Right lobe of liver (tissue), 6 donors: ENCODE measurements at regions not wholly inside any gene's neighbourhood (a gene's known extent, or its start where the extent isn't known, plus 50 kb on each side); places are given as distances from the start of the nearest gene placed in this dataset.

Source experiments
- ATAC-seq, 4 donors: fragments of 200-7000 bp; cut with Tn5 transposase; one replicate each; pipeline ENCODE4 v1.9.1; 2020; ENCODE audit warnings: mild to moderate bottlenecking in 4 of 4, moderate library complexity in 4 of 4
- DNase-seq, 3 donors: peaks; one replicate each; pipeline ENCODE4 v3.0.0-alpha.2; 2020
- H3K27ac ChIP-seq, 3 donors: fragments of 200-600 bp; one replicate each; pipeline ENCODE4 v1.8.0; 2022
- H3K27me3 ChIP-seq, 2 donors: fragments of 200-600 bp; one replicate each; pipeline ENCODE4 v1.8.0; 2022
- H3K36me3 ChIP-seq, 4 donors: fragments of 200-600 bp; sonication (generic) in 1 of 4; one replicate each; pipeline versions ENCODE4 v1.5.1 to v1.8.0; 2017 to 2022; ENCODE audit warnings: control low read depth in 1 of 4
- H3K4me1 ChIP-seq, 4 donors: fragments of 200-600 bp; sonication (generic) in 1 of 4; one replicate each; pipeline versions ENCODE4 v1.5.1 to v1.8.0; 2017 to 2022; ENCODE audit warnings: control low read depth in 1 of 4
- H3K4me3 ChIP-seq, 3 donors: fragments of 200-600 bp; one replicate each; pipeline ENCODE4 v1.8.0; 2022
- H3K9me3 ChIP-seq, 4 donors: fragments of 200-600 bp; sonication (generic) in 1 of 4; one replicate each; pipeline versions ENCODE4 v1.5.1 to v1.8.0; 2017 to 2022; ENCODE audit warnings: control low read depth in 1 of 4
- CTCF ChIP-seq, 4 donors: fragments of 200-600 bp in 3 of 4; fragments of 450-650 bp in 1 of 4; IDR thresholded peaks; one replicate each; pipeline versions ENCODE4 v1.5.1 to v1.8.0; 2016 to 2022; ENCODE audit warnings: antibody characterized with exemption in 4 of 4, mild to moderate bottlenecking in 2 of 4
- POLR2A ChIP-seq: fragments of 450-650 bp; IDR thresholded peaks from one replicate; pipeline ENCODE4 v1.6.1; 2017; ENCODE audit warnings: antibody characterized with exemption, mild to moderate bottlenecking
- WGBS: methylation state at CpG from one replicate; pipeline ENCODE4 v1.1.6; 2018; ENCODE audit warnings: low coverage, low lambda C conversion rate; ENCODE audit not compliant: insufficient coverage; ENCODE audit errors: missing lambda C conversion rate; 5-methylcytosine and 5-hydroxymethylcytosine counted together
- intact Hi-C, 2 donors: fragments of 100-400 bp; cut with DNase I; formaldehyde crosslinking; loops; one replicate each; pipeline versions ENCODE4 v1.11.2 to v1.14.1; 2022
- donor health status: DM: no; HTN: yes; CAD: no.
- donor health status: DM: no; HTN: no; CAD: no.
- donor health status: DM: no; HTN: no; CAD: no.
- donor health status: DM: no; HTN: yes; CAD: no.
- donor health status: DM: no; HTN: yes; CAD: no.

- 98% methylated on average over 5 of the region's 7 CpGs for WGBS
- H3K4me1 ChIP-seq = no peaks in the 10 kb centered on the region
- intact Hi-C loops = no loop called here
These were observed 270.5 kb upstream of the CADM1 start for GRCh38 chr11:115774756-115775155.

GRCh38 chr11:115769891-115770290 is 265.7 kb upstream of the CADM1 start:
- WGBS = 74% methylated on average over 3 of the region's 3 CpGs
- no peaks in the 10 kb centered on the region for H3K27me3 ChIP-seq
- H3K36me3 ChIP-seq = no peaks in the 10 kb centered on the region
- intact Hi-C loops = no loop called here
- no peak overlapping the region for H3K4me3 ChIP-seq
- no peak overlapping the region for H3K27ac ChIP-seq
- H3K4me1 ChIP-seq = no peaks in the 10 kb centered on the region
- ATAC-seq (no peak), DNase-seq (no peak)
- H3K9me3 ChIP-seq = no peaks in the 10 kb centered on the region
- no peak for TF ChIP-seq POLR2A
- TF ChIP-seq CTCF (IDR thresholded peaks at IDR 0.05) = no peak

More at GRCh38 chr11:115774756-115775155, 270.5 kb upstream of the CADM1 start:
- H3K4me3 ChIP-seq = no peak overlapping the region
- no peaks in the 10 kb centered on the region for H3K27me3 ChIP-seq
- no peak for ATAC-seq
- no peak for TF ChIP-seq POLR2A
- TF ChIP-seq CTCF (IDR thresholded peaks at IDR 0.05) = no peak
- no peaks in the 10 kb centered on the region for H3K36me3 ChIP-seq
- H3K27ac ChIP-seq = no peak overlapping the region
- H3K9me3 ChIP-seq = no peaks in the 10 kb centered on the region
- DNase-seq = no peak

GRCh38 chr11:115767883-115768282 is 263.7 kb upstream of the CADM1 start:
- Histone ChIP-seq H3K4me3 (no peak overlapping the region), H3K9me3 (no peaks in the 10 kb centered on the region), H3K27ac (no peak overlapping the region), H3K36me3 (no peaks in the 10 kb centered on the region), H3K4me1 (no peaks in the 10 kb centered on the region), H3K27me3 (no peaks in the 10 kb centered on the region)
- 71% methylated on average over 3 of the region's 3 CpGs for WGBS
- TF ChIP-seq POLR2A (no peak), CTCF (IDR thresholded peaks at IDR 0.05) (no peak)
- ATAC-seq = no peak
- DNase-seq = no peak
- intact Hi-C loops = no loop called here

GRCh38 chr11:115767047-115767802 is 263.0 kb upstream of the CADM1 start:
- no peaks in the 10 kb centered on the region for H3K27me3 ChIP-seq
- H3K9me3 ChIP-seq = no peaks in the 10 kb centered on the region
- TF ChIP-seq CTCF (IDR thresholded peaks at IDR 0.05) = no peak
- no peak for TF ChIP-seq POLR2A
- H3K27ac ChIP-seq = no peak overlapping the region
- H3K4me1 ChIP-seq = no peaks in the 10 kb centered on the region
- no peak overlapping the region for H3K4me3 ChIP-seq
- DNase-seq (no peak), ATAC-seq (no peak)
- intact Hi-C loops = no loop called here
- 75% methylated on average over 6 of the region's 10 CpGs for WGBS
- no peaks in the 10 kb centered on the region for H3K36me3 ChIP-seq
